PFSK-1 (cell line): ENCODE measurements at regions not wholly inside any gene's neighbourhood (a gene's known extent, or its start where the extent isn't known, plus 50 kb on each side); places are given as distances from the start of the nearest gene placed in this dataset.

ENCODE experiments used
- FOXP2 ChIP-seq: optimal IDR thresholded peaks from 2 replicates; pipeline ENCODE3; 2011; ENCODE audit warnings: borderline replicate concordance, control low read depth, inconsistent platforms; ENCODE audit not compliant: insufficient read depth; ENCODE audit errors: extremely low read length, extremely low read depth
- POLR2AphosphoS5 ChIP-seq: IDR thresholded peaks from 2 replicates; pipeline ENCODE4 v1.6.1; 2012; ENCODE audit warnings: low read depth, mild to moderate bottlenecking, control low read depth, low read length, moderate library complexity
- SIN3A ChIP-seq: IDR thresholded peaks from 2 replicates; pipeline ENCODE4 v1.6.1; 2012; ENCODE audit warnings: mild to moderate bottlenecking, low read length, moderate library complexity, borderline replicate concordance; ENCODE audit not compliant: insufficient read depth
- TAF1 ChIP-seq: IDR thresholded peaks from 2 replicates; pipeline ENCODE4 v1.6.1; 2012; ENCODE audit warnings: low read length, control low read depth, borderline replicate concordance; ENCODE audit not compliant: insufficient read depth
- TF ChIP-seq, protein P1 (sequence below), 2 experiments: IDR thresholded peaks; 2 replicates each; pipeline versions ENCODE4 v1.6.1 to v1.8.0; 2011 to 2012; ENCODE audit warnings: low read depth in 2 of 2, low read length in 2 of 2, control low read depth in 1 of 2, inconsistent platforms in 1 of 2, mild to moderate bottlenecking in 1 of 2, moderate library complexity in 1 of 2; ENCODE audit not compliant: insufficient read depth in 1 of 2

DNA sequence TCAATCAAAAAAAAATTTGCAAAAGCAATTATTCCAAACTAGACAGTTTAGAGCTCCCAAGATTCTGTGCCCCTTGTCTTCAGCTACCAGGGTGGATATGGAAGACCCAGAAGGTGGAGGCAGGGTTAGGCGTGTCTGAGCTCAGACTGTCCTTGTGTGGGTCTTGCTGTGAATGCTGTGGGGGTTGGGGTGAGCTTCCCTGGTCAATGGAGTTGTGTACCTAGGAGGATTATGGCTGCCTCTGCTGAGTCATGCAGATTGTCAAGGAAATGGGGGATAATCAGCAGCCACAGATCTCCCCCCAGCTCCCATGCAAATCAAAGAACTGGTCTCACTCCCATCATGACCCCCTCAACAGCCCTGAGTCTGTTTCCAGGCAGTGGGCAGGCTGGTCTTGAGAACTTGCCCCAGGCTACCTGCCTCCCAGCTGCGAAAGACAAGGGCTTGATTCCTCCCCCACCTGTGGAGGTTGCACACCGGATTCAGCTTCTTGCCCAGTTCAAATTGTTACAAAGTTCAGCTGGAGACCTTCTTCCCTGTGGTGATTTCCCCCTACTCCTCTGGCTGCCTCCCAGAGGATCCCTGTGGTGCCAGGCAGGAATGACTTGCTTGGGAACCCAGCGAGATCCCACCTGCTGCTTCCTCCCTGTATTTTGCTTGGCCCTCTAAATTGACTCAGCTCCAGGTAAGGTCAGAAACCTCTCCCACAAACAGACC, 77.0 kb downstream of the RAD51AP2 start:
- TF ChIP-seq POLR2AphosphoS5 (no peak), TAF1 (no peak), FOXP2 (no peak), SIN3A (no peak)
- TF ChIP-seq, protein P1, sequence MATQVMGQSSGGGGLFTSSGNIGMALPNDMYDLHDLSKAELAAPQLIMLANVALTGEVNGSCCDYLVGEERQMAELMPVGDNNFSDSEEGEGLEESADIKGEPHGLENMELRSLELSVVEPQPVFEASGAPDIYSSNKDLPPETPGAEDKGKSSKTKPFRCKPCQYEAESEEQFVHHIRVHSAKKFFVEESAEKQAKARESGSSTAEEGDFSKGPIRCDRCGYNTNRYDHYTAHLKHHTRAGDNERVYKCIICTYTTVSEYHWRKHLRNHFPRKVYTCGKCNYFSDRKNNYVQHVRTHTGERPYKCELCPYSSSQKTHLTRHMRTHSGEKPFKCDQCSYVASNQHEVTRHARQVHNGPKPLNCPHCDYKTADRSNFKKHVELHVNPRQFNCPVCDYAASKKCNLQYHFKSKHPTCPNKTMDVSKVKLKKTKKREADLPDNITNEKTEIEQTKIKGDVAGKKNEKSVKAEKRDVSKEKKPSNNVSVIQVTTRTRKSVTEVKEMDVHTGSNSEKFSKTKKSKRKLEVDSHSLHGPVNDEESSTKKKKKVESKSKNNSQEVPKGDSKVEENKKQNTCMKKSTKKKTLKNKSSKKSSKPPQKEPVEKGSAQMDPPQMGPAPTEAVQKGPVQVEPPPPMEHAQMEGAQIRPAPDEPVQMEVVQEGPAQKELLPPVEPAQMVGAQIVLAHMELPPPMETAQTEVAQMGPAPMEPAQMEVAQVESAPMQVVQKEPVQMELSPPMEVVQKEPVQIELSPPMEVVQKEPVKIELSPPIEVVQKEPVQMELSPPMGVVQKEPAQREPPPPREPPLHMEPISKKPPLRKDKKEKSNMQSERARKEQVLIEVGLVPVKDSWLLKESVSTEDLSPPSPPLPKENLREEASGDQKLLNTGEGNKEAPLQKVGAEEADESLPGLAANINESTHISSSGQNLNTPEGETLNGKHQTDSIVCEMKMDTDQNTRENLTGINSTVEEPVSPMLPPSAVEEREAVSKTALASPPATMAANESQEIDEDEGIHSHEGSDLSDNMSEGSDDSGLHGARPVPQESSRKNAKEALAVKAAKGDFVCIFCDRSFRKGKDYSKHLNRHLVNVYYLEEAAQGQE (IDR thresholded peaks at IDR 0.05; ENCODE audit: insufficient read depth in 1 of 2, low read depth in 2 of 2, low read length in 2 of 2), result no peak

DNA sequence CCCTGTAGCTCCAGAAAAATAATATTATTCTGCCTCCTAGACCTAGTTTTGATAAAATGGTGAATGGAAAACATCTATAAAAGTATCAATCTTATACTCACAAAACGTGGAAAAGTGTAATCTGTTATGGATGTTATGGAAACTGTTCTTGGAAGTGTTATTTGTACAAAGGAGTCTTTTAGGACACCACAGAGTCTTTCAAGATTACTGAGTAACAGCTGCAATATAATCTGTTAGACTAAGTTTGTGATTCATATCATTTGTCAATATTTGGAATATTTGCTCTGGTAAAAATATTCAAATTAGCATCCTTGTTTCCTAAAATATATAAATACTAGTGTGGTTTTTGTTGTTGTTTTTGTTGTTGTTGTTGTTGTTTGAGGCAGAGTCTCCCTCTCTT, 87.9 kb downstream of the RAD51AP2 start:
- TF ChIP-seq FOXP2 (no peak), SIN3A (no peak), POLR2AphosphoS5 (no peak), TAF1 (no peak)
- TF ChIP-seq, protein P1 (IDR thresholded peaks at IDR 0.05; ENCODE audit: insufficient read depth in 1 of 2, low read depth in 2 of 2, low read length in 2 of 2), result no peak

DNA sequence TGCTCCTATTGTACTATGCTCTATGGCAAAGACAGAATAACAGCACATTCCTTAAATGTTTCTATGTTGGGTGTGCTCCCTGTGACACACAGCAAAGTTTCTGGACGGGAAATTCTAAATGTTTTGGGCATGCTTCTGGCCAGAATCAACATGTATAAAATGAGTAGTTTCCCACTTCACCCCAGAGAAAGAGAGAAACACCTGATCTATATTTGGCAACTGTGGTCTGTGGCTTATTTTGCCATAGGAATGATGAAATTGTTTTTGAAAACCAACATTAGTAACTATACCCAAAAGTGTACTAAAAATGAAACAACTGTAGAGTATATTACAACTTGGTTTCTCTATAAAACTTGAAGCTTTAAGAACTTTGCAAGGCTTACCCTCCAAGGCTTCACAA, 89.1 kb downstream of the RAD51AP2 start:
- TF ChIP-seq SIN3A, result no peak
- TF ChIP-seq POLR2AphosphoS5, result no peak
- no peak for TF ChIP-seq FOXP2
- TF ChIP-seq, protein P1 (IDR thresholded peaks at IDR 0.05; ENCODE audit: insufficient read depth in 1 of 2, low read depth in 2 of 2, low read length in 2 of 2), result no peak
- no peak for TF ChIP-seq TAF1

DNA sequence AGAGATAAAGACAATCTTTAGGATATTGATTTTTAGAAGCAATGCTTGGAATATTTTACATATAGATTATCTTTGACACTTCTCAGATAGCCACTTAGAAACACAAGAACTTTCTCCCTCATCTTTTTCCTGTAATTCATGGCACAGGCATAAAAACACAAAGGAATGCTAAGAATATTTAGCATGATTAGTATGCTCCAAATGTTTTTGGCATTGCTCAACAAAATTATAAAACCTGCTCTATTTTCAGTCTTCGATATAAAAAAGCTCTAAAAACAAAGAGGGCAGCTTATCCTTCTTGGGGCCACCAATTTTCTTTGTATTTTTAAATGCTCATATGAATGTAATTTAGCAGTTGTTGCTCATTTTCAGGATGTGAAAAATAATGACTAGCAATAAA, 90.8 kb downstream of the RAD51AP2 start:
- TF ChIP-seq SIN3A (no peak), POLR2AphosphoS5 (no peak), FOXP2 (no peak), TAF1 (no peak)
- TF ChIP-seq, protein P1 (IDR thresholded peaks at IDR 0.05; ENCODE audit: insufficient read depth in 1 of 2, low read depth in 2 of 2, low read length in 2 of 2), result no peak
